HPDE6-E6E7 (cell line): ENCODE measurements at regions not wholly inside any gene's neighbourhood (a gene's known extent, or its start where the extent isn't known, plus 50 kb on each side); places are given as distances from the start of the nearest gene placed in this dataset.
A peak's percentile ranks its signal among the peaks of the same experiment; 100 is the strongest.

Experiments
- DNase-seq: peaks from one replicate; pipeline ENCODE4 v3.0.0; 2011; ENCODE audit warnings: missing footprints; ENCODE audit errors: extremely low spot score

DNA sequence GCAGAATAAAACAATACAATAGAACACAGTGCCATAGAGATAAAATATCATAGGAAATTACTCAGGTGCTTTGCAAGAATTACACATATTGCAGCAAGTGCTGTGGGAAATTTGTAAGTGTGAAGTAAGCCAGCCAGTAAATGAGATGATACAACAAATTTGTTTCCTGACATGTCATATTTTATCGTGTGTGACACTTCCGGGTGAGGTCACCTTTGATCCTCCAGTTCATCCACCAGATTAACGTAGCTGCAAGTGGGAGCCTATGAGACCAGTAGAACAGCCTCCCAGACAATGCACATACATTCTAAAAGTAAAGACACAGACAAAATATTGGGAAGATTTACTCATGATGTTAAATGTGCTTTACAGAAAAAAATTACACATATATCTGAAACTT is 72.2 kb downstream of the PRDM9 start:
- DNase-seq, result no peak

DNA sequence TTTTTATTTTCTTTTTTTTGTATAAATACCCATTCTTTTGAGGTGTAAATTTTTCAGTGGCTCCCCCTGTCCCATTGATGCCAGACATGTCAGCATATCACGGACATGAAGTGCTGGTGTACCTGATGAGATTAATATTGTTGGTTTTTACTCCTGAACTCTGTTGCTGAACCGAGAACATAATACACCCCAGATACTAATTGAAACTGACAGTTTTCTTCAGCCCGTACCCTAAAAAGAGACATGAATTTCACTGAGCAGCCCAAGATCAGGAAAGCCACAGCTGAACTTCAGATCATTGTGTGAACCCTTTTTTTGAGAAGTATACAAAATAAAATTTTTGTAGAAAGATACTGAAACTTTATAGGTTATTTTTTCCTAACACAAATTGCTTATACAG is 75.7 kb downstream of the PRDM9 start:
- no peak for DNase-seq

DNA sequence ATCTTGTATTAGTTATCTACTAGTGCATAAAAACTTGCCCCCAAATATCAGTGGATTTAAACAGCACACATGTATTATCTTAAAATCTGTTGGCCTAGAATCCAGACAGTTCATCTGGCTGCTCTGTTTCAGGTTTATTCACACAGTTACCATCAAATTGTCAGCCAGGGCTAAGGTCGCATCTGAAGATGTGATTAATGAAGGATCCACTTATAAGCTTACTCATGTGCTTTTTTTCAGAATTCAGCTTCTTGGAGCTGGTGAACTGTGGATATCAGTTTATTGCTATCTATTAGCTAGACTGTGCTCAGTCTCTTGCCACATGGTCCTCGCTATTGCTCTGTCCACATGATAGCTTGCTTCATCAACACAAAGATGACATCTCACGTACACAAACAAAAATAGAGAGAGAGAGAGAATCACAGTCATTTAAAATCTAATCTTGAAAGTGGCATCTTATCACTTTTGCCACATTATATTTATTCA is 81.5 kb downstream of the PRDM9 start:
- DNase-seq, result no peak

DNA sequence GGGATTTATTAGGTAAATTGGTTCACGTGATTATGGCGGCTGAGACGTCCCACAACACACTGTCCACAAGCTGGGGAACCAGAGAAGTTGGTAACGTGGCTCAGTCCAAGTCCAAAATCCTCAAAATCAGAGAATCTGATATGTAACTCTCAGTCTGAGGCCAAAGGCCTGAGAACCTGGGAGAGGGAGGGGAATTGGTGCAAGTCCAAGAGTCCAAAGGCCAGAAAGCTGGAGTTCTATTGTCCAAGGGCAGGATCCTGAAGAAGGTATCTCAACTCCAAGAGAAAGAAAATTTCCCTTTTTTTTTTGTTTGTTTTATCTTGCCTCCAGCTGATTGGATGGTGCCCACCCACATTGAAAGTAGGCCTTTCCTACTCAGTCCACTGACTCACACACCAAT is 83.8 kb downstream of the PRDM9 start:
- DNase-seq, result no peak

DNA sequence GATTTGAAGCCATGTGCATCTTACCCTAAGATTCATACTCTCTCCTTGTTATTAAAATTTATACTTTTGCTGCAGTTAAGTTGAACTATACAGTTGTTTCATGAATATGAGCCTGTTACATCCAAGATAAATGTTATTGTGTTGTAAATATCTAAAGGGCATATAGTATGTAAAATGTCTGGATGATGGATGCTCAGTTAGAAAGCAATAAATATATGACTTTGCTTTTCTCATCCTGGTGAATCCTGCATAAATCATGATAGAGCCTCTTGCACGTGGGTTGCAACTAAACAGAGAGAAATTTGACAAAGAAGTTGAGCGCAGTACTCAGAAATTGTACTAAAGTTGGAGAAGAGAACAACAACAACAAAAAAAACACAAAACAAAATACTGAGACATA is 99.5 kb downstream of the PRDM9 start:
- DNase-seq, result no peak

DNA sequence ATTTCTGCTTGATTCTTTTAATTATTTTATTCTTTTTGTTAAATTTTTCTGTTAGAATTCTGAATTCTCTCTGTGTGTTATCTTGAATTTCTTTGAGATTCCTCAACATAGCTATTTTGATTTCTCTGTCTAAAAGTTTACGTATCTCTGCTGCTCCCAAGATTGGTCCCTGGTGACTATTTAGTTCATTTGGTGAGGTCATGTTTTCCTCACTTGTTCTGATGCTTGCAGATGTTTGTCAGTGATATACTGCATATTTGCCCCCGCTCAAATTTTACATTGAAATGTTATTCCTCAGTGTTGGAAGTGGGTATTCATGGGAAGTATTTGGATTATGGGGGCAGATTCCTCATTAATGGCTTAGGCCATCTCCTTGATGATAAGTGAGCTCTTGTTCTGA is 105.3 kb downstream of the PRDM9 start:
- no peak for DNase-seq

DNA sequence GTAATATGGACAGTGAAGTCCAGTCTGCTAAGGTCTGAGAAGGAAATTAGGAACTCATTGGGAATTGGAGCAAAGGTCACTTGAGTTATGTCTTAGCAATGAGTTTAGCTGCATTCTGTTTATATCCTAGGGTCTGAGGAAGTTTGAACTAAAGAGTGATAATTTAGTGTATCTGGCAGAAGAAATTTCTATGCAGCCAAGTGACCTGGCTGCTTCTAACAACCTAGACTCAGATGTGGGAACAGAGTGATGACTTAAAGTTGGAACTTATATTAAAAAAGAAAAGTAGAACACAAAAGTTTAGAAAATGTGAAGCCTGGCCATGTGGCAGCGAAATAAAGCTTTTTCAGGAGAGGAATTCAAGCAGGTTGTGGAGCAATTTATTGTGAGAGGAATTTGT is 106.2 kb downstream of the PRDM9 start:
- no peak for DNase-seq

DNA sequence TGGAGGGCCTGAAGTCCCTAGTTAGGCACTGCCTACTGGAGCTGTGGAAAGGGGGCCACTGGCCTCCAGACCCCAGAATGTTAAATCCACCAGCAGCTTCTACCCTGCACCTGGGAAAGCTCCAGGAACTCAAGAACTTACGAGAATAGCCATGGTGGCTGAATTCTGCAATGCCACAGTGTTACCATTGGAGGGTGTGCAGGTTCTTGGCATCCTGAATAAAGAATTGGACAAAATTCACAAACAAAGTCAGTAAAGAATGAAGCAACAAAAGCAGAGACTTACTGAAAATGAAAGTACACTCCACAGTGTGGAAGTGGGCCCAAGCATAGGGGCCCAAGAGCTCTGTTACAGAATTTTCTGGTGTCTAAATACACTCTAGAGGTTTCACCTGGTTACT is 107.0 kb downstream of the PRDM9 start:
- no peak for DNase-seq

DNA sequence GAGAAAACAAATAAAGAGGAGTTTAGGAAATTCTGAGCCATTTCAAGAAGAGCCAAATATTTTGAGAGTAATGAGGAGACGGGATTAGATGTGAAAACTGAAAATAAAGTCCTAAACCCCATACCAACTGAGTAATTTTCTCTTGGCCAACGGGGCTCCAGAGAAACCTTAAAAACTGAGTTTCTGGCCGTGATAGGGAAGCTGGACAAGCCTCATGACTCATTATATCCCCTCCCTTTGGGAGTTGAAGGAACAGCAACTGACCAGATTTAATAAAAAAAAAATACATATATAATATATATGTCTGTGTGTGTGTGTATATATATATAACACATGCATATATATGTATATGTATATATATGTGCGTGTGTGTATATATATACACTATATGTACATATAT is 119.6 kb downstream of the PRDM9 start:
- DNase-seq, result no peak

DNA sequence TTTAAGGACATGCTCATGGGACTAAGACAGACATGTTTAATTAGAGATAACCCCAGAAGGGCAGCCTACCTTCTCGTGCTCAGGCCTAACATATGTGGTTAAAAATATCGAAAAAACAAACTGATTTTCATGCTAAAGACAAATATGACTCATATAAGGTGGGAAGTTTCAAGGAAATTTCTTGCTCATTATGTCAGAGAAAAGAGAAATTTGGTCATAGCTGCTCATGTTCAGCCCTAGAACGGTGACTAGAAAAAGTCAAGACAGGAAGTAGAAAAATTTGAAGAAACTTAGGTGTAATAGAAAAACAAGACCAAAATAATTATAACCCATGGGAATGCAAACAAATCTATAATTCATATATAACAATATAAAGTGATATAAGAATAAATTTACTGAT is 120.6 kb downstream of the PRDM9 start:
- DNase-seq, result no peak

DNA sequence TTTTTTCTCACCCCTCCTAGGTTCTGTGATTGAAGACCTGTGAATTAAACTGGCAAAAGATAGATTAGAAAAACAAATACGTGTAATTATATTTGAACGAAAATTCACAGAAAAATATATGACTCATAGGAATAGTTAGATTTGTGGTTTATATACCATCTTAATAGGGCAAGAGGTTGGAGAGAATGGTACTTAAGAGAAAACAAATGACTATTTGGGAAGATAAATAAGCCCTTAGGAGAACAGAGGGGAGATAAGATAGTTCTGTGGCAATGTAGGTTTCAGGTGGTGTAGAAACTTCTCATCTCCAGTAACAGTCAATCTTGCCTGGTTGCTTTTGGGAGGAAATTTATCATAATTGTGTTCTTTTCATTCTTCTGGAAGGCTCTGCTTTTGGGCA is 122.0 kb downstream of the PRDM9 start:
- DNase-seq, result no peak

DNA sequence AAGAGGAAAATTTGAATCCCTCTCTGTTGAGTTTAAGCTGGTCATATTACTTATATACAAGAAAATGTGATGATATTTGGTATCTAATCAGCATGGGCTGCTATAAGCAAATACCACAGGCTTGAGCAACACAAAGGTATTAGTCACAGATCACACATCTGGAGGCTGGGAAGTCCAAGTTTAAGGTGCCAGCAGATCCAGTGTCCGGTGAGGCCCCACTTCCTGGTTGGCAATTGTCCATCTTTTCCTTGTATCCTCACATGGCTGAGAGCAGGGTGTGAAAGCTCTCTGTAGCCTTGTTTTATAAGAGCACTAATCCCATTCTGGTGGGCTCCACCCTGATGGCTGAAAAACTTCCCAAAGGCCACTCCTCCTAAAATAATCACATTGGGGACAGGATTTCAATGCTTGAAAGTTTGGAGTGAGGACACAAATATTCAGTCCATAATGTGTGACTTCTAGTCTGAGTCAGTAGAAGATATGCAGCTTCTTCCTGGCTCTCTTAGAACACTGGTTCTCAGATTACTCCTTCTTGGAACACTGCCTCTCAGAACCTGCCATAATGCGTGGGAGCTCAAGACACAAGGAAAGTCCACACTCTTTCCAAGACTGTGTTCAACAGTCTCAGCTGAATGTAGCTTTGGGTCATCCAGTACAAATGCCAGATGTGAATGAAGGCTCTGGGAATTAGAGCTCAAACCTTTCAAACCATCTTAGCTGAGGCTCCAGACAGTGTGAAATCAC is 124.1 kb downstream of the PRDM9 start:
- peak; percentile 19 for DNase-seq

DNA sequence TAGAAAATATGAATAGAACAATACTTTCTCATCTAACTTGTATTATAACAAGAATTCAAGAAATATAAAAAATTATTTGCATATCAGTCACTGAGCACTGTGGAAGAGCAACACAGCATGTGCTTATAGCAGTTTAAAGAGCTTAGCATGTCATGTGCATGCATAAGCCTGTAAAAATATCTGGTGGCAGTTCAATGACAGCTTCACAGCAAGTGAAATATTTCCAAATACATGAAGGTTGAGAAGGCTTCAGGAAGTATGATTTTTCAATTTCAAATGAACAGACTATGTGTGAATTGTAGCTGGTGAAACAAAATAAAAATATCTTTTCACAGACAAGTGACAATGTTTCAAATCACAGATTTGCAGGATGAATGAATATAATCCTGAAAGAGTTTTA is 128.5 kb downstream of the PRDM9 start:
- no peak for DNase-seq

DNA sequence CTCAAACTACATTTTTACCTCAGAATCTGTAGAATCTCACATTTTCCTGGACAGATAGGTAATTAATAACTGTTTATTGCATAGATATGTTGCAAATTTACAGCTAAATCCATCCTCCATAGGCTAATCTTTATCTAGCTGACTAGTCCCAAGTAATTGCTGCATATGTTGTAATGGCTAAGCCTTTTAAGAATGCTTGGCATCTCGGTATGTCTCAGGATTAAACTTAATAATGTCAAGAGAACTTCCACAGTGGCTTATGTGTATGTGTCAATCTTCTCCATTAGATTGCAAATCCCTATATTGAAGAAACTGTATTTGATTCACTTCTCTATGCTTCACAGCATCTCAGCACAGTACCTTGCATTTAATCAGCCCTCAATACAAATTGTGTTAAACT is 131.9 kb downstream of the PRDM9 start:
- DNase-seq, result no peak

DNA sequence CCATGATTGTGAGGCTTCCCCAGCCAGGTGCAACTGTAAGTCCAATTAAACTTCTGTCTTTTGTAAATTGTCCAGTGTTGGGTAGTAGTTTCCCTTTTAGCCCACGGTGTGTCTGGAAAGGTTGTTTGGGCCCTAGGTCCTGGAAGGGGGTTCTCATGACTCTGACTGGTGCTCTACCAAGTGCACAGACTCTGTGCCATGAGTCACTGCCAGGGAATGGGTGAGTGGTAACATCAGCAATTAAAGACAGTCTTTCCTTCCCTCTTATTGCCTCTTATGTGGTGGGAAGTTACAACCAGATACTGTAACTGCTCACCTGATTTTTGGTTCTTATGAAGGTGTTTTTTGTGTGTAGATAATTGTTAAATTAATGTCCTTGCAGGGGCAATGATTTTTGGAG is 141.2 kb downstream of the PRDM9 start:
- DNase-seq, result no peak

DNA sequence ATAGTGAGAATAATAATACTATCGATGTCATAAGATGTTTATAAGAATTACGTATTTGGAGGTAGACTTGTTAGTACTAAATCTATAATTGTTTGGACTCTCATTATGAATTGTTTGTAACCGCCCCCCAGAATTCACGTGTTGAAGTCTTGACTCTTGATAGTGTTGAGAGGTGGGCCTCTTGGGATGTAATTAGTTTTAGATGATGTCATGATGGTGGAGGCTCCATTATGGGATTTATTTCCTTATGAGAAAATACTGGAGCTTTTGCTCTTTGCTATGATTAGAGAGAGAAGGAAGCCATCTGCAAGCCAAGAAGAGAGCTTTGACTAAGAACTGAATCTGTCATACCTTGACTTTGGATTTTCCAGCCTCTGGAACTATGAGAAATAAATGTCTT is 142.2 kb downstream of the PRDM9 start:
- no peak for DNase-seq

DNA sequence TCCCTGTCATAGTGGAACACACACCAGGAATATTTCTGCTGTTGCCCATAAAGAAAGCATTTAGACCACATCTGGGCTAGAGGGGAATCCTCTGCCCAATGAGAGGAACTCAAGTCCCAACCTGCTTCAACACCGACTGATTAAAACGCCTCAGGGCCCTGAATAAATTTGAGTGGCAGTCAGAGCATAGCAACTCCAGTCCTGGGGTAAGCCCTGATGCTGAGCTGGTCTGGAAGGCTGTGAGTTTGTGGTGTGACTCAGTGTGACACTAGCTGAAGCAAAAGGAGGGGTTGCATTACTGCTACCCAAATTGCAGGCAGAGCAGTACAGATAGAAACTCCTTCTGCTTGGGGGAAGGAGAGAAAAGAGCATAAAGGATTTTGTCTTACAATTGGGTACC is 148.3 kb downstream of the PRDM9 start:
- peak; percentile 45 for DNase-seq

DNA sequence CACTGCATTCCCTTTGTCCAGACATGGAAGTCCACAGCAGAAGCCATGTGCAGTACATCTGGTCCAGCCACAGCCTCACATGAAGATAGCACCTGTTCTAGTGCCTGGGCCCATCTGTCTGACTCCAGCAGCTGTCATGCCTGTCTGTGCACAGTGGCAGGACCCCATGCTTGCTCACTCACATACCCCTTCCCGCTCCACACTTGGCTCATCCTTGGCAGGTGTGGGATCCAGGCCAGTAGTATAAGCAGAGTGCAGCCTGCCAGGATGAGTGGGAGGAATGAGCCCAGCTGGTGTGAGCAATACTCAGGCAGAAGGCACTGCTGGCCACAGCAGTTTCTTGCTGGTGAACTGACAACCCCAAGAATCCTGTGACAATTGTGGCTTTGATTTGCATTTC is 168.0 kb downstream of the PRDM9 start:
- DNase-seq, result no peak

DNA sequence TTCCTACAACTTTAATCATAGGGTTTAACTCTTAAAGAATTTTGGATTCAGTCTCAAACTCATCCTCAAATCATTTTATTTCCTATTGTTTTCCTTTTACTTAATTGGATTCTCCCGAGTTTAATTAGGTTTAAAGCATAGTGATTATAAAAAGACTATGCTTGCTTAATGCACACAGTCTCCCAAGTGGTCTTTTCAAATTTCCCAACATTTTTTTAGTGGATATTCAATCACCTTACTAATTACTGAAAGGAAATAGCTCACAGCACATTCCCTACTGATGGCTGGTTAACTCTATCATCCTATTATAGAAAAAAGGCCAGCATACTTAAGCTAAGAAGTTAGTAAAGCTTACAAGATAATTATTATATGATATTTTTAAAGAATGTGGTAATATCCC is 170.6 kb downstream of the PRDM9 start:
- DNase-seq, result no peak

DNA sequence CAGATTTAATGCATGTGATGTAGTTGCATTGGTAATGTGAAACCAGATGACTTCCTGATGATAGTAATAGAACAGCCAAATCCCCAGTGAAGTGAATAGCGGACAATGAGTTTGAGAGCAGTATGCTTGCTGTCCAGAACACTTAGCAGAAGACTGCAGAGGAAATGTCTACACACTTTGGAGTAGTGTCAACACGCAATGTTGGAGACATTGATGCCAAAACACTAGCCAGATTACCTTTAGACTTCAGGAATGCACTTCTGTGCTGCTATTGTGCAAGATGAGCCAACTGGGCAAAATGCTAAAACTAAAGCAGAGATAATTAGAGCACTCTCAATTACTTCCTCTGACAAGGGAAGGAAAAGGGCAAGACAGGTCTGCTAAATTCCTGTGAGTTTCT is 176.7 kb downstream of the PRDM9 start:
- no peak for DNase-seq

DNA sequence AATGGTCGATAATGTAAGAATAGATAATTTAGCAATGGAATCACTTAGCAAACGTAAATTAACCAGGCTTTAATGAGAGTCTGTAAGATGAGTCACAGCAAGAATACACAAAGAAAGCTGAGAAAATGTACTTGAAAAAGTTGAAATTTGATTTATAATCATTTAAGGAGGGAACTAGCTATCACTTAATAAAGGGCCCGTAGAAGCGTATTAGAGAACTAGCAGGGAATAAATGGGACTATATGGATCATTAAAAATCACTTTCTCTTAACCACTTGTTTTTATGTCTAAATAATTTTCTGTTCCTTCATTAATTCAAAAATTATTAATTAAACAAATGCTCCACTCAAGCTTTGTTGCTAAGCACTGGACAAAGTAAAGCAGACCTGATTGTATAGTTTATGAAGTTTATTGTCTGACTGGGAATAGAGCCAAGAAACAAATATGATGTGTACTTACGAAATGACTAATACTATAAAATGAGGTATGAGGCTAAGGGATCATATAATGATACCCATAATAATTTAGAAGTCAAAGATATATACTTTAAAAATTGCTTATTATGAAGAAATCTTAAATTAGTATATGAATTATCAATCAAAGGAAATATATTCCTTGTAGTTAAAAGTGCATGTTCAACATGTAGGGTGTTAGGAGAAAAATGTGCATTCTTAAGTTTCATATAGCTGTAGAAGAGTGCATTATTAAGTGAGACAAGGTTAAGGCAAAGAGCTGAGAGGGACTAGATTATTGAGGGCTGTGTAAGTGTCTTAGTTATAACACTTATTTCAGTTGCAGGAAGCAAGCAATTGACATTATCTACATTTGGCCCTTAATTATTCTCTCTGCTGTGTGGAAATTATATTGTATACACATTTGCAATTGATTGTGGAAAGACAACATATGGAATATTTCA is 196.8 kb downstream of the PRDM9 start:
- no peak for DNase-seq

DNA sequence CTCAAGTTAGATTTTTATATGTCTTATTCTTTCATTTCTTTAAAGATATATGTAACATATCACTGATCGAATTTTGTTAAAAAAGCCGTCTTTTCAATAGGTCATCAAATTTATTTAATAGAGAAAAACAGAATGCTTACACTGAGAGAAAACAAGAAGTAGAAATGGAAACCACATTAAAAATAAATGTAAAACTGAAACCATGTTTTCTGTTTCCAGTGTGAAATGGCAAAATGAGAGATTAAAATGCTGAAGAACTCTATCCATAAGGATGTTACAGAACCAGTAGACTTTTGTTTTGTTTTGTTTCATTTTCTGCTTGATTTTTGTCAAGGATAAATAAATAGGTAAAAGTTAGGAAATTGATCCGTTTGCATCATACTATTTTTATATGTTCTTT is 210.1 kb downstream of the PRDM9 start:
- DNase-seq, result no peak

DNA sequence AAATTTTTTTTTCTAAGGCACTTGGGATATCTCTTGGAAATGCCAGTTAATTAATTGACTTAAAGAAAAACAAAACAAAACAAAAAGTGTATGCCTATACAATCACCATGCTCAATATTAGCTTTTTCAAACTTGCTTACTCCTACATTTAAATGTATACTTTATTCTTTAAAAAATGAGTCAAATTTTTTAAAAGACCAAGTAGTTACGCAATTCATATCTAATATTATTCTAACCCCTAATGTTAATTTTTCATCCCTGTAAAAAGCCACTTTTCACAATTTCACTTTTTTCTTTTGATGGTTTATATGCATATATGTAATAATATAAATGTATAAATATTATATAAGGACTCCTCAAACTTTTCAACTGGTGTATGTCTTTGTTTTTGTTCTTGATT is 211.2 kb downstream of the PRDM9 start:
- DNase-seq, result no peak
